H1 (cell line): ENCODE measurements at regions not wholly inside any gene's neighbourhood (a gene's known extent, or its start where the extent isn't known, plus 50 kb on each side); places are given as distances from the start of the nearest gene placed in this dataset.

Experiments
- CTCF ChIA-PET: fragments of 300-600 bp; sonication (Branson Sonifier 250); formaldehyde crosslinking; loops from one replicate; lab custom pipeline; 2021; ENCODE audit not compliant: partially characterized antibody; lab: Charles Lee
- POLR2A ChIA-PET: fragments of 300-600 bp; sonication (Branson Sonifier 250); formaldehyde crosslinking; loops from one replicate; lab custom pipeline; 2021; ENCODE audit warnings: inconsistent platforms; ENCODE audit not compliant: partially characterized antibody; lab: Charles Lee
- DNase-seq, 2 experiments: peaks; one replicate each; pipeline versions ENCODE4 v3.0.0 to v3.0.0-alpha.2; 2010 to 2022; ENCODE audit warnings: low spot score in 2 of 2, low read depth in 1 of 2, mixed read lengths in 1 of 2
- FAIRE-seq: peaks from 2 replicates; lab custom pipeline; 2011; peaks lifted over from hg19 to GRCh38; lab: Jason Lieb, UNC
- H2AFZ ChIP-seq: 2 replicates; pipeline ENCODE4 v1.8.1; 2012; ENCODE audit warnings: low read length, inconsistent platforms
- H2AK5ac ChIP-seq: 2 replicates; pipeline ENCODE4 v1.6.1; 2013; ENCODE audit warnings: low read depth, low read length
- H2BK120ac ChIP-seq: replicated peaks from 2 replicates; pipeline ENCODE3; 2013; ENCODE audit warnings: low read depth, low read length, inconsistent platforms
- H2BK12ac ChIP-seq: 2 replicates; pipeline ENCODE4 v1.6.1; 2013; ENCODE audit warnings: low read depth, low read length
- H2BK15ac ChIP-seq: 2 replicates; pipeline ENCODE4 v1.6.1; 2013; ENCODE audit warnings: low read length
- H2BK20ac ChIP-seq: 2 replicates; pipeline ENCODE4 v1.6.1; 2013; ENCODE audit warnings: low read length
- H2BK5ac ChIP-seq: 2 replicates; pipeline ENCODE4 v1.6.1; 2013; ENCODE audit warnings: low read depth, low read length
- H3K14ac ChIP-seq: 2 replicates; pipeline ENCODE4 v1.6.1; 2013; ENCODE audit warnings: inconsistent platforms; ENCODE audit not compliant: insufficient read length
- H3K18ac ChIP-seq: 2 replicates; pipeline ENCODE4 v1.6.1; 2013; ENCODE audit warnings: low read length; ENCODE audit errors: extremely low read depth
- H3K23ac ChIP-seq: 2 replicates; pipeline ENCODE4 v1.6.1; 2013; ENCODE audit warnings: inconsistent platforms; ENCODE audit not compliant: insufficient read length
- H3K23me2 ChIP-seq: 2 replicates; pipeline ENCODE4 v1.6.1; 2013; ENCODE audit warnings: low read depth, low read length
- H3K27ac ChIP-seq: 2 replicates; pipeline ENCODE4 v1.6.1; 2011; ENCODE audit warnings: low read depth, low read length, inconsistent platforms
- H3K27me3 ChIP-seq, 4 experiments: replicated peaks in 1 of 4; 1 replicate in 1 of 4; 2 replicates in 3 of 4; pipeline versions ENCODE4 v1.6.1 to v1.8.1; 2011 to 2013; ENCODE audit warnings: low read length in 3 of 4, mild to moderate bottlenecking in 3 of 4, inconsistent platforms in 2 of 4, mixed read lengths in 2 of 4, moderate library complexity in 1 of 4; ENCODE audit not compliant: control insufficient read depth in 3 of 4, insufficient read depth in 3 of 4; ENCODE audit errors: extremely low read depth in 1 of 4
- H3K36me3 ChIP-seq, 4 experiments: 2 replicates each; pipeline versions ENCODE4 v1.6.1 to v1.8.1; 2011 to 2013; ENCODE audit warnings: mild to moderate bottlenecking in 4 of 4, low read length in 3 of 4, moderate library complexity in 2 of 4, control low read depth in 1 of 4, inconsistent platforms in 1 of 4; ENCODE audit not compliant: insufficient read depth in 4 of 4, control insufficient read depth in 2 of 4
- H3K4ac ChIP-seq: replicated peaks from 2 replicates; pipeline ENCODE3; 2013; ENCODE audit warnings: low read length, low read depth, mixed read lengths, inconsistent platforms; ENCODE audit not compliant: insufficient read length
- H3K4me1 ChIP-seq, 4 experiments: replicated peaks in 1 of 4; 1 replicate in 1 of 4; 2 replicates in 3 of 4; pipeline versions ENCODE4 v1.6.1 to v1.8.1; 2011 to 2013; ENCODE audit warnings: low read length in 3 of 4, inconsistent platforms in 2 of 4, mixed read lengths in 1 of 4; ENCODE audit not compliant: insufficient read depth in 4 of 4, control insufficient read depth in 3 of 4
- H3K4me2 ChIP-seq, 2 experiments: 2 replicates each; pipeline versions ENCODE4 v1.6.1 to v1.8.1; 2011 to 2013; ENCODE audit warnings: low read depth in 2 of 2, low read length in 2 of 2, control low read depth in 1 of 2, inconsistent platforms in 1 of 2, mild to moderate bottlenecking in 1 of 2; ENCODE audit not compliant: insufficient read depth in 1 of 2
- H3K4me3 ChIP-seq, 4 experiments: fragments of 200-600, 300-600 bp in 1 of 4; sonication (generic), shearing (Covaris generic), sonication (Bioruptor Twin) in 1 of 4; 2 replicates each; pipeline versions ENCODE4 v1.5.1 to v1.8.1; 2011 to 2016; ENCODE audit warnings: low read length in 4 of 4, low read depth in 3 of 4, control low read depth in 2 of 4, inconsistent platforms in 2 of 4, mild to moderate bottlenecking in 2 of 4, mixed read lengths in 1 of 4, moderate library complexity in 1 of 4; ENCODE audit not compliant: insufficient read depth in 2 of 4; ENCODE audit errors: extremely low read depth in 1 of 4
- H3K56ac ChIP-seq: replicated peaks from 2 replicates; pipeline ENCODE3; 2013; ENCODE audit warnings: low read depth, mild to moderate bottlenecking, mixed read lengths, low read length, inconsistent platforms; ENCODE audit not compliant: insufficient read length
- H3K79me1 ChIP-seq: 2 replicates; pipeline ENCODE4 v1.6.1; 2013; ENCODE audit warnings: low read depth, low read length, control low read depth
- H3K79me2 ChIP-seq, 2 experiments: 2 replicates each; pipeline versions ENCODE4 v1.6.1 to v1.8.1; 2012 to 2013; ENCODE audit warnings: low read length in 2 of 2, mild to moderate bottlenecking in 2 of 2, inconsistent platforms in 1 of 2; ENCODE audit not compliant: insufficient read depth in 2 of 2, control insufficient read depth in 1 of 2
- H3K9ac ChIP-seq, 4 experiments: replicated peaks in 1 of 4; 1 replicate in 1 of 4; 2 replicates in 3 of 4; pipeline versions ENCODE4 v1.6.1 to v1.8.1; 2011 to 2013; ENCODE audit warnings: low read depth in 3 of 4, low read length in 3 of 4, control low read depth in 2 of 4, mild to moderate bottlenecking in 2 of 4, moderate library complexity in 2 of 4, inconsistent platforms in 1 of 4; ENCODE audit errors: extremely low read depth in 1 of 4
- H3K9me3 ChIP-seq, 2 experiments: 2 replicates each; pipeline versions ENCODE4 v1.6.1 to v1.8.1; 2012 to 2013; ENCODE audit warnings: mild to moderate bottlenecking in 2 of 2, moderate library complexity in 2 of 2, control low read depth in 1 of 2, inconsistent platforms in 1 of 2, low read depth in 1 of 2, low read length in 1 of 2, mixed read lengths in 1 of 2; ENCODE audit not compliant: insufficient read depth in 2 of 2
- H4K20me1 ChIP-seq, 2 experiments: replicated peaks in 1 of 2; 2 replicates each; pipeline versions ENCODE3 to v1.8.1; 2011 to 2013; ENCODE audit warnings: inconsistent platforms in 2 of 2, low read length in 2 of 2, mild to moderate bottlenecking in 1 of 2; ENCODE audit not compliant: insufficient read depth in 2 of 2, control insufficient read depth in 1 of 2
- H4K5ac ChIP-seq: 2 replicates; pipeline ENCODE4 v1.6.1; 2013; ENCODE audit warnings: low read length, low read depth, mixed read lengths, inconsistent platforms; ENCODE audit not compliant: insufficient read length
- H4K8ac ChIP-seq: 2 replicates; pipeline ENCODE4 v1.8.0; 2013; ENCODE audit warnings: mild to moderate bottlenecking, moderate library complexity, low read length, inconsistent platforms; ENCODE audit not compliant: insufficient read depth; ENCODE audit errors: extremely low read depth
- H4K91ac ChIP-seq: replicated peaks from 2 replicates; pipeline ENCODE3; 2013; ENCODE audit warnings: low read length, mixed read lengths, inconsistent platforms; ENCODE audit not compliant: insufficient read length
- CBX5 ChIP-seq: fragments of 300-800, 300-1000 bp; sonication (generic); IDR thresholded peaks from 2 replicates; pipeline ENCODE4 v1.7.1; 2016; ENCODE audit warnings: antibody characterized with exemption, low read length, low read depth
- SIX5 ChIP-seq: IDR thresholded peaks from 2 replicates; pipeline ENCODE4 v1.6.1; 2011; ENCODE audit warnings: mild to moderate bottlenecking, low read depth, low read length
- SP1 ChIP-seq: IDR thresholded peaks from 2 replicates; pipeline ENCODE4 v1.6.1; 2011; ENCODE audit warnings: low read depth, low read length
- SP2 ChIP-seq: IDR thresholded peaks from 2 replicates; pipeline ENCODE4 v1.6.1; 2012; ENCODE audit warnings: mild to moderate bottlenecking, low read length, inconsistent platforms
- WGBS, 2 experiments: shearing (Covaris generic) in 1 of 2; methylation state at CpG; one replicate each; pipeline versions ENCODE4 v1.1.6 to v1.1.7; 2013 to 2015; ENCODE audit warnings: low lambda C conversion rate in 2 of 2, mixed read lengths in 2 of 2, inconsistent platforms in 1 of 2, low coverage in 1 of 2, missing lambda C conversion rate in 1 of 2; ENCODE audit not compliant: insufficient replicate concordance in 2 of 2, insufficient coverage in 1 of 2, insufficient read length in 1 of 2; ENCODE audit errors: extremely low coverage in 1 of 2, missing lambda C conversion rate in 1 of 2; 5-methylcytosine and 5-hydroxymethylcytosine counted together

GRCh38 chr5:126030698-126031097, 392.5 kb upstream of the GRAMD2B start:
- no peaks in the 10 kb centered on the region for H4K20me1 ChIP-seq
- no peak overlapping the region for H3K27ac ChIP-seq
- DNase-seq (no peak), FAIRE-seq (no peak)
- no peak overlapping the region for H2BK120ac ChIP-seq
- no peak overlapping the region for H4K8ac ChIP-seq
- no peak overlapping the region for H2BK5ac ChIP-seq
- H3K9ac ChIP-seq, result no peak overlapping the region
- H3K23ac ChIP-seq, result no peak overlapping the region
- H3K79me1 ChIP-seq, result no peaks in the 10 kb centered on the region
- H3K4ac ChIP-seq, result no peak overlapping the region
- no peaks in the 10 kb centered on the region for H3K79me2 ChIP-seq
- no peak overlapping the region for H3K56ac ChIP-seq
- H3K4me3 ChIP-seq, result no peak overlapping the region
- H3K4me1 ChIP-seq, result no peaks in the 10 kb centered on the region
- TF ChIP-seq SIX5 (no peak), CBX5 (no peak), SP1 (no peak), SP2 (no peak)
- WGBS, 2 experiments, result 95% methylated on average over 3 of the region's 3 CpGs; no CpG with 5 or more reads in 1 of the 2 experiments
- no peak overlapping the region for H2BK20ac ChIP-seq
- H3K4me2 ChIP-seq, result no peak overlapping the region
- no peak overlapping the region for H4K91ac ChIP-seq
- H2AK5ac ChIP-seq, result no peak overlapping the region
- no peak overlapping the region for H2AFZ ChIP-seq
- H4K5ac ChIP-seq, result no peak overlapping the region
- H3K14ac ChIP-seq, result no peak overlapping the region
- no peaks in the 10 kb centered on the region; a peak in 1 of 7 replicates for H3K27me3 ChIP-seq
- ChIA-PET POLR2A (no interaction called here), CTCF (interaction anchor here (0.6 kb wide), 1 partner anchor 18 kb away, joined by 3 read pairs; no protein-coding TSS in a partner anchor)
- no peak overlapping the region for H2BK12ac ChIP-seq
- H3K18ac ChIP-seq, result no peak overlapping the region
- no peaks in the 10 kb centered on the region for H3K23me2 ChIP-seq
- no peaks in the 10 kb centered on the region for H3K36me3 ChIP-seq
- no peaks in the 10 kb centered on the region; a peak in 2 of 4 replicates for H3K9me3 ChIP-seq
- H2BK15ac ChIP-seq, result no peak overlapping the region
